Activated CD4-positive, alpha-beta T cell treated with anti-CD3 and anti-CD28 coated beads, Interleukin-2, amount 50 U/mL, for 48 hours (primary cell): ENCODE measurements at regions not wholly inside any gene's neighbourhood (a gene's known extent, or its start where the extent isn't known, plus 50 kb on each side); places are given as distances from the start of the nearest gene placed in this dataset.

Experiments used
- DNase-seq, 2 experiments: peaks; one replicate each; pipeline ENCODE4 v3.0.0-alpha.2; 2020

- no peak for DNase-seq
Measured at GRCh38 chr5:173835131-173835530, 53.0 kb upstream of the CPEB4 start.

GRCh38 chr5:173835661-173836060 lies 52.5 kb upstream of the CPEB4 start:
- DNase-seq = no peak

GRCh38 chr5:173837654-173838053 lies 50.5 kb upstream of the CPEB4 start:
- no peak for DNase-seq
